ENCODE measurements at regions not wholly inside any gene's neighbourhood (a gene's known extent, or its start where the extent isn't known, plus 50 kb on each side); places are given as distances from the start of the nearest gene placed in this dataset.

DNA sequence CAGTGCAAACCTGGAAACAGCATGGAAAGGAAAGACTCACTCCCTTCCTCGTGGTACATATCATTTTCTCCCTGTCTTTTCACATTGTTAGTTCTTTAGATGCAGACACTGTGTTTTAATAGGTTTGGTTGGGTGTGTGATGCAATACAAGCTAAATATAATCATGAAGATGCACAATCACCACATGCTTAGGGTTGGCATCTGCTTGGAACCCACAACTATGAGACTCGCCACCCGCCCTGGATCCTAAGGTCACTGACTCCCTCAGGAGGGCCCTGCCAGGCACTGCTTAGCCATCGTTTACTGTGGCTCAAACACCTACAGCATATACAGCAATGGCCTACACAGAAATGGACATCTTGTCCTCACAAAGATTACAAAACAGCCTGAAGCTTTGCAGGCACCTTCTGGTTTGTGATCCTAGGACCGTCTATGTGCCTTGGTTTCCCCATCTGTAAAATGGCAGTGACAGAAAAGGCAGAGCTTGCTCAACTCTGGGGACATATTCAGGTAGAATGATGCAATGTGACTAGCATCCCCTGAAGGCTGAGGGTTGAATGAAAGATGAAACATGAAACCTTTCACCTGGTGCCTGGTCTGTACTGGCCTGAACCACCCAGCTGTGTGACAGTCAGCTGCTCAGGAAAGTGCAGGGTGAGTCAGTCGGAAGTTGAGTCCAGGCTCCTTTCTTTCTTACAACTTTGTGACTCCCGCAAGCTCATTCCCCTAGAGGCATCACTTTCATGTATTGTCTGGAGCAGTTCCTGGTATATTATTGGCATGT, 123.6 kb upstream of the PFN2 start:
- H3K4me2 ChIP-seq (ENCODE audit: low read length): peak overlapping the region; percentile 37
- CTCF ChIA-PET: interaction anchor here (0.6 to 1.1 kb wide), 6 partner anchors 11 to 127 kb away, joined by 3 to 8 read pairs (median 3); no protein-coding TSS in a partner anchor
- no peaks in the 10 kb centered on the region for H3K27me3 ChIP-seq (ENCODE audit: low read length)
- no peaks in the 10 kb centered on the region for H3K79me2 ChIP-seq (ENCODE audit: low read length)
- TF ChIP-seq EZH2 (IDR thresholded peaks at IDR 0.05; ENCODE audit: low read length, unreplicated experiment): no peak
- TF ChIP-seq EZH2phosphoT487 (IDR thresholded peaks at IDR 0.05; ENCODE audit: borderline replicate concordance, low read length): no peak
- TF ChIP-seq, protein P1, sequence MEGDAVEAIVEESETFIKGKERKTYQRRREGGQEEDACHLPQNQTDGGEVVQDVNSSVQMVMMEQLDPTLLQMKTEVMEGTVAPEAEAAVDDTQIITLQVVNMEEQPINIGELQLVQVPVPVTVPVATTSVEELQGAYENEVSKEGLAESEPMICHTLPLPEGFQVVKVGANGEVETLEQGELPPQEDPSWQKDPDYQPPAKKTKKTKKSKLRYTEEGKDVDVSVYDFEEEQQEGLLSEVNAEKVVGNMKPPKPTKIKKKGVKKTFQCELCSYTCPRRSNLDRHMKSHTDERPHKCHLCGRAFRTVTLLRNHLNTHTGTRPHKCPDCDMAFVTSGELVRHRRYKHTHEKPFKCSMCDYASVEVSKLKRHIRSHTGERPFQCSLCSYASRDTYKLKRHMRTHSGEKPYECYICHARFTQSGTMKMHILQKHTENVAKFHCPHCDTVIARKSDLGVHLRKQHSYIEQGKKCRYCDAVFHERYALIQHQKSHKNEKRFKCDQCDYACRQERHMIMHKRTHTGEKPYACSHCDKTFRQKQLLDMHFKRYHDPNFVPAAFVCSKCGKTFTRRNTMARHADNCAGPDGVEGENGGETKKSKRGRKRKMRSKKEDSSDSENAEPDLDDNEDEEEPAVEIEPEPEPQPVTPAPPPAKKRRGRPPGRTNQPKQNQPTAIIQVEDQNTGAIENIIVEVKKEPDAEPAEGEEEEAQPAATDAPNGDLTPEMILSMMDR (conservative IDR thresholded peaks at IDR 0.05; ENCODE audit: low read depth, low read length): no peak; the same call in 1 of the 2 replicates
- no peaks in the 10 kb centered on the region for H3F3A ChIP-seq (ENCODE audit: low read length, unreplicated experiment)
- no peak overlapping the region for H2AFZ ChIP-seq (ENCODE audit: low read length)
- H3K9me3 ChIP-seq (ENCODE audit: low read length): no peaks in the 10 kb centered on the region
- no peaks in the 10 kb centered on the region for H3K36me3 ChIP-seq (ENCODE audit: low read depth, low read length)
- no peaks in the 10 kb centered on the region for H3K9me2 ChIP-seq (replicated peaks; ENCODE audit: low read length)
- no TSS peak for BruUV-seq (replicated peaks)
- H3K4me1 ChIP-seq (ENCODE audit: insufficient read depth, low read length): peaks cover 46% of the 10 kb centered on the region
- peak; percentile 96 for ATAC-seq
- H3K27ac ChIP-seq (ENCODE audit: low read length): peak overlapping the region; percentile 35
- peak; percentile 92 for DNase-seq
- H3K9ac ChIP-seq (ENCODE audit: low read length): no peak overlapping the region
- intact Hi-C loops (cut with micrococcal nuclease): no loop called here
- no peaks in the 10 kb centered on the region for H4K20me1 ChIP-seq (ENCODE audit: low read length)
- no peak overlapping the region for H3K4me3 ChIP-seq (ENCODE audit: low read length)
- POLR2A ChIA-PET (ENCODE audit: unreplicated experiment): interaction anchor here (0.5 to 0.9 kb wide), 2 partner anchors 56 to 90 kb away, joined by 3 to 6 read pairs; no protein-coding TSS in a partner anchor

DNA sequence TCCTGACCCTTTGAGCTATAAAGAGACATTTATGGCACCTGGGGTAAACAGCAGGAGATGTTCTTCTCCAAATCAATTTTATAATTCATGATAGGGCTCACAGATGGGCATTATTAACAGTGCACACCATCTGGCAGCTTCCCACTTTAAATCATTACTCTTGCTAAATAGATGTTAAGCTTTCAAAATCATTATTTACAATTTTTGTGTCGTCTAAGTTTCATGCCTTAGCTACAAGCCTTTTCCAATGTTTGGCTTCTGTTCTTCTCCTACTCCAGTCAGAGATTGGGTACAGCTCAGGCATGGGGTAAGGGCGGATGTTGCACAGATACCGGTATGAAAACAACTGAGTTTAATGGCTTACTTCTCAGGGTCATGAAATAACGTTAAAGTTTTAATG, 120.9 kb upstream of the PFN2 start:
- Histone ChIP-seq H3K4me3 (ENCODE audit: low read length) (no peak overlapping the region), H2AFZ (ENCODE audit: low read length) (no peak overlapping the region), H3K27ac (ENCODE audit: low read length) (no peak overlapping the region), H3F3A (ENCODE audit: low read length, unreplicated experiment) (no peaks in the 10 kb centered on the region), H3K79me2 (ENCODE audit: low read length) (no peaks in the 10 kb centered on the region), H3K4me2 (ENCODE audit: low read length) (no peak overlapping the region), H3K9ac (ENCODE audit: low read length) (no peak overlapping the region), H3K4me1 (ENCODE audit: insufficient read depth, low read length) (peaks cover 35% of the 10 kb centered on the region), H3K36me3 (ENCODE audit: low read depth, low read length) (no peaks in the 10 kb centered on the region), H3K27me3 (ENCODE audit: low read length) (no peaks in the 10 kb centered on the region), H3K9me3 (ENCODE audit: low read length) (no peaks in the 10 kb centered on the region), H4K20me1 (ENCODE audit: low read length) (no peaks in the 10 kb centered on the region), H3K9me2 (replicated peaks; ENCODE audit: low read length) (no peaks in the 10 kb centered on the region)
- DNase-seq: no peak
- ATAC-seq: no peak
- ChIA-PET POLR2A (ENCODE audit: unreplicated experiment) (no interaction called here), CTCF (no interaction called here)
- intact Hi-C loops (cut with micrococcal nuclease): no loop called here
- BruUV-seq (replicated peaks): no TSS peak
- TF ChIP-seq, protein P1 (conservative IDR thresholded peaks at IDR 0.05; ENCODE audit: low read depth, low read length): no peak
- TF ChIP-seq EZH2 (IDR thresholded peaks at IDR 0.05; ENCODE audit: low read length, unreplicated experiment): no peak
- TF ChIP-seq EZH2phosphoT487 (IDR thresholded peaks at IDR 0.05; ENCODE audit: borderline replicate concordance, low read length): no peak

DNA sequence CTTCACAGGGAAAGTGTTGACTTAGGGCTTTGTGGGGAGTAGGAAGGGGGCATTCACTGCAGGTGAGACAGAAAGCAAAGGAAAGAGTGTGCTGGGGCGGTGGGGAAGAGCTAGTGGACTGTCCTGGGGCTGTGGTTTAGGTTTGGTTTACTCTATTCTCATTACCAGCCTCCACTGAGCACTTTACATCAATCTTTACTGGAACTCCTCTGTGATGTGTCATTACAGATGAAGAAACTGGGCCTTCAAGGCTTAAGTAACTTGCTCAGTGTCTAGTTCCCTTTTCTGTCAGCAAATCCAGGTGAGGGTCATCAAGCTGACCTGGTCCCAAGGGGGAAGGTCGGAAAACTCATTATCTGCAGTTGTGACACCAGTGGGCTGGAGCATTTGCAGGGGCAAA, 120.2 kb upstream of the PFN2 start:
- ChIA-PET POLR2A (ENCODE audit: unreplicated experiment) (no interaction called here), CTCF (no interaction called here)
- H3K4me3 ChIP-seq (ENCODE audit: low read length): no peak overlapping the region
- H3K9ac ChIP-seq (ENCODE audit: low read length): no peak overlapping the region
- H3K9me3 ChIP-seq (ENCODE audit: low read length): no peaks in the 10 kb centered on the region
- no peaks in the 10 kb centered on the region for H3F3A ChIP-seq (ENCODE audit: low read length, unreplicated experiment)
- no peak for ATAC-seq
- no peak for DNase-seq
- no peaks in the 10 kb centered on the region for H3K36me3 ChIP-seq (ENCODE audit: low read depth, low read length)
- H3K27ac ChIP-seq (ENCODE audit: low read length): no peak overlapping the region
- no peak overlapping the region for H2AFZ ChIP-seq (ENCODE audit: low read length)
- H3K27me3 ChIP-seq (ENCODE audit: low read length): no peaks in the 10 kb centered on the region
- no peak overlapping the region for H3K4me2 ChIP-seq (ENCODE audit: low read length)
- no peaks in the 10 kb centered on the region for H3K79me2 ChIP-seq (ENCODE audit: low read length)
- no peaks in the 10 kb centered on the region for H3K9me2 ChIP-seq (replicated peaks; ENCODE audit: low read length)
- intact Hi-C loops (cut with micrococcal nuclease): no loop called here
- TF ChIP-seq EZH2 (IDR thresholded peaks at IDR 0.05; ENCODE audit: low read length, unreplicated experiment) (no peak), EZH2phosphoT487 (IDR thresholded peaks at IDR 0.05; ENCODE audit: borderline replicate concordance, low read length) (no peak)
- TF ChIP-seq, protein P1 (conservative IDR thresholded peaks at IDR 0.05; ENCODE audit: low read depth, low read length): no peak
- H4K20me1 ChIP-seq (ENCODE audit: low read length): no peaks in the 10 kb centered on the region
- BruUV-seq (replicated peaks): no TSS peak
- H3K4me1 ChIP-seq (ENCODE audit: insufficient read depth, low read length): peaks cover 35% of the 10 kb centered on the region
